Transverse colon (tissue), 4 donors: ENCODE measurements at regions not wholly inside any gene's neighbourhood (a gene's known extent, or its start where the extent isn't known, plus 50 kb on each side); places are given as distances from the start of the nearest gene placed in this dataset.
"Not testable (repeated sequence)": the region's sequence is repeated elsewhere in the genome, so short reads cannot be mapped to it uniquely, and the experiment has no call there.

Source experiments
- DNase-seq: peaks from one replicate; pipeline ENCODE4 v3.0.0-alpha.2; 2019
- H3K27ac ChIP-seq, 4 donors: fragments of 200-600 bp; sonication (generic); 2 replicates each; pipeline ENCODE4 v1.5.1; 2016 to 2018; ENCODE audit warnings: inconsistent platforms in 4 of 4
- H3K27me3 ChIP-seq: fragments of 200-600 bp; sonication (generic); 2 replicates; pipeline ENCODE4 v1.5.1; 2017; ENCODE audit warnings: inconsistent platforms
- H3K36me3 ChIP-seq, 4 donors: fragments of 200-600 bp; sonication (generic); 2 replicates each; pipeline ENCODE4 v1.5.1; 2017 to 2019; ENCODE audit warnings: inconsistent platforms in 4 of 4
- H3K4me1 ChIP-seq, 4 donors: fragments of 200-600 bp; sonication (generic); 2 replicates each; pipeline ENCODE4 v1.5.1; 2017 to 2020; ENCODE audit warnings: inconsistent platforms in 4 of 4
- H3K4me3 ChIP-seq, 4 donors: fragments of 200-600 bp; sonication (generic); 1 replicate in 1 of 4; 2 replicates in 3 of 4; pipeline versions ENCODE4 v1.5.1 to v1.6.1; 2017 to 2019; ENCODE audit warnings: inconsistent platforms in 4 of 4
- H3K9me3 ChIP-seq, 2 donors: fragments of 200-600 bp; sonication (generic); 2 replicates each; pipeline ENCODE4 v1.5.1; 2017 to 2019; ENCODE audit warnings: inconsistent platforms in 2 of 2
- EP300 ChIP-seq: sonication (generic); formaldehyde crosslinking; IDR thresholded peaks from one replicate; pipeline ENCODE4 v1.6.1; 2017; ENCODE audit warnings: antibody characterized with exemption, low read depth
- POLR2A ChIP-seq: fragments of 450-650 bp; IDR thresholded peaks from one replicate; pipeline ENCODE4 v1.6.1; 2016; ENCODE audit warnings: antibody characterized with exemption, mild to moderate bottlenecking, moderate library complexity
- POLR2AphosphoS5 ChIP-seq, 3 donors: sonication (generic); formaldehyde crosslinking; IDR thresholded peaks; one replicate each; pipeline ENCODE4 v1.6.1; 2016; ENCODE audit warnings: antibody characterized with exemption in 3 of 3
- WGBS, 2 donors: methylation state at CpG; one replicate each; pipeline ENCODE4 v1.1.5; 2018; ENCODE audit warnings: low coverage in 1 of 2; 5-methylcytosine and 5-hydroxymethylcytosine counted together
- in situ Hi-C, 4 donors: fragments of 200-750 bp; cut with MboI; loops; one replicate each; pipeline versions ENCODE4 v1.15.0 to v1.15.1; 2017; ENCODE audit warnings: low sequenced_read_pairs in 3 of 4, low pct_ligation_motif_present in 1 of 4, low pct_unique_long_range_greater_than_20kb in 1 of 4
- intact Hi-C: fragments of 100-400 bp; cut with DNase I; formaldehyde crosslinking; loops from one replicate; pipeline ENCODE4 v1.15.1; 2023; ENCODE audit warnings: low total_unique reads
- TF ChIP-seq, protein P1 (sequence below), 5 experiments: fragments of 200-600 bp in 3 of 5; fragments of 450-650 bp in 2 of 5; sonication (generic) in 3 of 5; IDR thresholded peaks; 1 replicate in 2 of 5; 2 replicates in 3 of 5; pipeline ENCODE4 v1.5.1; 2016 to 2017; ENCODE audit warnings: antibody characterized with exemption in 5 of 5, inconsistent platforms in 3 of 5, mild to moderate bottlenecking in 2 of 5, moderate library complexity in 1 of 5

DNA sequence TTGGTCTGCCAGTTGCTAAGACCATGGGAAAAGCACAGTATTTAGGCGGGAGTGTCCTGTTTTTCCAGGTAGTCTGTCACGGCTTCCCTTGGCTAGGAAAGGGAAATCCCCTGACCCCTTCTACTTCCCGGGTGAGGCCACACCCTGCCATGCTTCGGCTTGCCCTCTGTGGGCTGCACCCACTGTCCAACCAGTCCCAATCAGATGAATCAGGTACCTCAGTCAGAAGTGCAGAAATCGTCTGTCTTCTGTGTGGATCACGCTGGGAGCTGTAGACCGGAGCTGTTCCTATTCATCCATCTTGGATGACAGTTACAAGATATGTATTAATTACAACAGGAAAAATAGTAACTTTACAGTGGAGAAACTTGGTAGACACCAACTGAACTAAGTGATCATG, 188.2 kb downstream of the TPBG start:
- 76% methylated on average over 7 of the region's 7 CpGs; no CpG with 5 or more reads in 1 of the 2 donors for WGBS, 2 donors
- TF ChIP-seq EP300 (no peak), POLR2A (no peak), POLR2AphosphoS5 (IDR thresholded peaks at IDR 0.05) (no peak)
- TF ChIP-seq, protein P1, sequence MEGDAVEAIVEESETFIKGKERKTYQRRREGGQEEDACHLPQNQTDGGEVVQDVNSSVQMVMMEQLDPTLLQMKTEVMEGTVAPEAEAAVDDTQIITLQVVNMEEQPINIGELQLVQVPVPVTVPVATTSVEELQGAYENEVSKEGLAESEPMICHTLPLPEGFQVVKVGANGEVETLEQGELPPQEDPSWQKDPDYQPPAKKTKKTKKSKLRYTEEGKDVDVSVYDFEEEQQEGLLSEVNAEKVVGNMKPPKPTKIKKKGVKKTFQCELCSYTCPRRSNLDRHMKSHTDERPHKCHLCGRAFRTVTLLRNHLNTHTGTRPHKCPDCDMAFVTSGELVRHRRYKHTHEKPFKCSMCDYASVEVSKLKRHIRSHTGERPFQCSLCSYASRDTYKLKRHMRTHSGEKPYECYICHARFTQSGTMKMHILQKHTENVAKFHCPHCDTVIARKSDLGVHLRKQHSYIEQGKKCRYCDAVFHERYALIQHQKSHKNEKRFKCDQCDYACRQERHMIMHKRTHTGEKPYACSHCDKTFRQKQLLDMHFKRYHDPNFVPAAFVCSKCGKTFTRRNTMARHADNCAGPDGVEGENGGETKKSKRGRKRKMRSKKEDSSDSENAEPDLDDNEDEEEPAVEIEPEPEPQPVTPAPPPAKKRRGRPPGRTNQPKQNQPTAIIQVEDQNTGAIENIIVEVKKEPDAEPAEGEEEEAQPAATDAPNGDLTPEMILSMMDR (IDR thresholded peaks at IDR 0.05), result no peak
- Histone ChIP-seq H3K36me3 (no peaks in the 10 kb centered on the region), H3K4me3 (no peak overlapping the region), H3K27me3 (no peaks in the 10 kb centered on the region), H3K4me1 (no peaks in the 10 kb centered on the region), H3K9me3 (no peaks in the 10 kb centered on the region), H3K27ac (no peak overlapping the region)
- in situ Hi-C loops (no loop called here), intact Hi-C loops (no loop called here)
- no peak for DNase-seq

DNA sequence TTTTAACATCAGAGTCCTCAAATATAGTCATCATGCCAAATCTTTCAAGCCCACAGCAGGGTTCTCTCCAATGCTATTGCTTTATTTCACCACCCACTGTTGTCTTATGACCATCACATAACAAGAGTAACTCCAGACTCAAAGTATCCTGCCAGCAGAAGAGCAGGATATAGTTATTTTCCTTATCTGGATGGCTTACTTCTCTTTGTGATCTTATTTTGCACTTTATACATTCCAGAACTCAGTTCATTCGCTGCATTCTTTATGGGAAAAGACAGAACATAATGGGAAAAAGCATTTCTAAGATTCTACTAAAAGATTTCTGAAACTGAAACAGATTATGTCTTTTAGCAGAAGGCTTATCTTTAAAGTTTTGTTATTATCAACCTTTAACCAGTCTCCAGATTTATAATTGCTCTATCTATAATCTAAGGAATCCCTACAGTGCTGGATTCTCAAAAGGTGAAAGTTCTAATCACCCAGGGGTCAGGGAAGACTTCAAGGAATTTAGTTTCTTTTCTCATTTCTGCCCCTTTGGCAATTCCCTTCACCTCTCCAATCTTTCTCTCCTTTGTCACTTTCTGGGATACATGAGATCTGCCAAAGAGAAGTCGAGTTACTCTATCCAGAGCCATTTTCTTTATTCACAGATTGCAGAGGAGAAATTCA, 190.4 kb downstream of the TPBG start:
- Histone ChIP-seq H3K27me3 (no peaks in the 10 kb centered on the region), H3K36me3 (no peaks in the 10 kb centered on the region), H3K9me3 (no peaks in the 10 kb centered on the region), H3K4me3 (no peak overlapping the region), H3K4me1 (no peaks in the 10 kb centered on the region), H3K27ac (no peak overlapping the region)
- in situ Hi-C loops (no loop called here), intact Hi-C loops (no loop called here)
- no peak for DNase-seq
- WGBS, 2 donors, result 55 to 70% methylated on average over 2 of the region's 2 CpGs
- no peak for TF ChIP-seq EP300
- TF ChIP-seq POLR2AphosphoS5 (IDR thresholded peaks at IDR 0.05), result no peak
- TF ChIP-seq, protein P1 (IDR thresholded peaks at IDR 0.05), result no peak
- no peak for TF ChIP-seq POLR2A

DNA sequence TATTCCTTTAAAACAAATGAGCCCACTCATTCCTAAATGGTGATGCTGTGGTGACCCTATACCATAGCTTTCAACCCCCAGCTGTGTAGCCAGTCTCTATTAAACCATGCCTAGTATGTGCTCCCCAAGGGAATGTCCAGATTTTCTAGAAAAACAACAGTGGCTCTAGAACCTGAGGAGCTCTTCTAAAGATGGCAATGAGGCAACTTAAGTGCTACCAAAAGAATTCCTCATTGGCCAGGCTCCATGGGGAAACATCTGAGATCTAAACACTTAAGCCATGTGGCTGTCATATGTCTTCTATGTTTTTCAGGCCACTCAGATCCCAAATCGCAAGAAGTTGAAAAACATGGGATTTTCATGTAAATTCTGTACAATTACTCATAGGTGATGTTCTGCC, 191.0 kb downstream of the TPBG start:
- 88 to 100% methylated on average over 1 of the region's 1 CpG for WGBS, 2 donors
- Histone ChIP-seq H3K4me3 (no peak overlapping the region), H3K4me1 (no peaks in the 10 kb centered on the region), H3K9me3 (no peaks in the 10 kb centered on the region), H3K27me3 (no peaks in the 10 kb centered on the region), H3K36me3 (no peaks in the 10 kb centered on the region), H3K27ac (no peak overlapping the region)
- in situ Hi-C loops, result no loop called here
- no peak for DNase-seq
- no peak for TF ChIP-seq POLR2AphosphoS5 (IDR thresholded peaks at IDR 0.05)
- TF ChIP-seq EP300, result no peak
- no peak for TF ChIP-seq POLR2A
- TF ChIP-seq, protein P1 (IDR thresholded peaks at IDR 0.05), result no peak
- intact Hi-C loops, result no loop called here

DNA sequence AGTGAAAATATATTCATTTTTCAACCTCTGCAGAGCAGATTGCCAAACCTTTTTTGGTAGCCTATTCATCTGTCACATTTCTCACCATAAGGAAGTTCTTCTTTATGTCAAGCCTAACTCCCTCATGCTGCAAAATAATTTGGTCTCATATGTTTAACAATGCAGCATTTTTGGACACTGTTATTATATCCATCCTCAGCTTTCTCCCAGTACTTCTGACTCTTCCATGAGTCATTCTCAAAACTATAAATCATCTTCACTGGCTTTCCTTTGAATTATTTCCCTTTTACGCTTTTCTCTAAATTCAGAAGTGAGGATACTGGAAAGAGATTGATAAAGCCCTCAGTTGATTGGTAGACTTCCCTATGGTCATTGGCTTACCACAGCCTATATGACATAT, 192.2 kb downstream of the TPBG start:
- 63 to 75% methylated on average over 1 of the region's 1 CpG for WGBS, 2 donors
- in situ Hi-C loops, result no loop called here
- intact Hi-C loops, result no loop called here

DNA sequence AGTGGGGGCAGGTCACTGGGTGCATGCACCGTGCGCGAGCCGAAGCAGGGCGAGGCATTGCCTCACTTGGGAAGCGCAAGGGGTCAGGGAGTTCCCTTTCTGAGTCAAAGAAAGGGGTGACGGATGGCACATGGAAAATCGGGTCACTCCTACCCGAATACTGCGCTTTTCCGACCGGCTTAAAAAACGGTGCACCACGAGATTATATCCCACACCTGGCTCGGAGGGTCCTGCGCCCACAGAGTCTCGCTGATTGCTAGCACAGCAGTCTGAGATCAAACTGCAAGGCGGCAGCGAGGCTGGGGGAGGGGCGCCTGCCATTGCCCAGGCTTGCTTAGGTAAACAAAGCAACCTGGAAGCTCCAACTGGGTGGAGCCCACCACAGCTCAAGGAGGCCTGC, 194.9 kb downstream of the TPBG start:
- H3K27ac ChIP-seq, in situ Hi-C loops: not testable (repeated sequence)
- WGBS, 2 donors, result 87 to 90% methylated on average over 2 to 20 of the region's 20 CpGs

More for the DNA sequence above, 192.2 kb downstream of the TPBG start:
- no peaks in the 10 kb centered on the region for H3K4me1 ChIP-seq
- no peak overlapping the region for H3K4me3 ChIP-seq
- DNase-seq, result no peak
- no peak overlapping the region for H3K27ac ChIP-seq
- H3K36me3 ChIP-seq, result no peaks in the 10 kb centered on the region
- H3K27me3 ChIP-seq, result no peaks in the 10 kb centered on the region
- TF ChIP-seq POLR2A (no peak), POLR2AphosphoS5 (IDR thresholded peaks at IDR 0.05) (no peak), EP300 (no peak)
- TF ChIP-seq, protein P1 (IDR thresholded peaks at IDR 0.05), result no peak
- no peaks in the 10 kb centered on the region for H3K9me3 ChIP-seq

More for the DNA sequence above, 194.9 kb downstream of the TPBG start:
- DNase-seq, H3K4me1 ChIP-seq, intact Hi-C loops, H3K27me3 ChIP-seq, H3K9me3 ChIP-seq, H3K36me3 ChIP-seq, H3K4me3 ChIP-seq: not testable (repeated sequence)
